Activated T-cell treated with anti-CD3 and anti-CD28 coated beads, Interleukin-2, amount 50 U/mL, for 72 hours (primary cell): ENCODE measurements at regions not wholly inside any gene's neighbourhood (a gene's known extent, or its start where the extent isn't known, plus 50 kb on each side); places are given as distances from the start of the nearest gene placed in this dataset.

Source experiments
- ATAC-seq, 2 donors: fragments of 150-1000 bp; cut with Tn5 transposase; replicated peaks in 1 of 2; 2 replicates each; pipeline ENCODE4 v1.10.0; 2021; ENCODE audit warnings: moderate library complexity in 2 of 2, mild to moderate bottlenecking in 1 of 2
- DNase-seq, 2 donors: peaks; one replicate each; pipeline ENCODE4 v3.0.0; 2021 to 2022; ENCODE audit warnings: mixed read lengths in 1 of 2
- H3K27ac Mint-ChIP-seq: one replicate; pipeline ENCODE4 v1.8.0; 2022; ENCODE audit warnings: mild to moderate bottlenecking, moderate library complexity, mixed read lengths
- H3K27me3 Mint-ChIP-seq: one replicate; pipeline ENCODE4 v1.8.0; 2022; ENCODE audit warnings: low read depth, mixed read lengths
- H3K36me3 Mint-ChIP-seq, 2 donors: one replicate each; pipeline ENCODE4 v1.8.0; 2022; ENCODE audit warnings: mixed read lengths in 2 of 2, mild to moderate bottlenecking in 1 of 2; ENCODE audit not compliant: insufficient read depth in 2 of 2
- H3K4me1 Mint-ChIP-seq: one replicate; pipeline ENCODE4 v1.8.0; 2022; ENCODE audit warnings: low read depth, mixed read lengths
- H3K4me3 Mint-ChIP-seq, 2 donors: one replicate each; pipeline ENCODE4 v1.8.0; 2022; ENCODE audit warnings: mild to moderate bottlenecking in 2 of 2, mixed read lengths in 2 of 2, moderate library complexity in 2 of 2
- H3K9me3 Mint-ChIP-seq, 2 donors: one replicate each; pipeline ENCODE4 v1.8.0; 2022; ENCODE audit warnings: mixed read lengths in 2 of 2

DNA sequence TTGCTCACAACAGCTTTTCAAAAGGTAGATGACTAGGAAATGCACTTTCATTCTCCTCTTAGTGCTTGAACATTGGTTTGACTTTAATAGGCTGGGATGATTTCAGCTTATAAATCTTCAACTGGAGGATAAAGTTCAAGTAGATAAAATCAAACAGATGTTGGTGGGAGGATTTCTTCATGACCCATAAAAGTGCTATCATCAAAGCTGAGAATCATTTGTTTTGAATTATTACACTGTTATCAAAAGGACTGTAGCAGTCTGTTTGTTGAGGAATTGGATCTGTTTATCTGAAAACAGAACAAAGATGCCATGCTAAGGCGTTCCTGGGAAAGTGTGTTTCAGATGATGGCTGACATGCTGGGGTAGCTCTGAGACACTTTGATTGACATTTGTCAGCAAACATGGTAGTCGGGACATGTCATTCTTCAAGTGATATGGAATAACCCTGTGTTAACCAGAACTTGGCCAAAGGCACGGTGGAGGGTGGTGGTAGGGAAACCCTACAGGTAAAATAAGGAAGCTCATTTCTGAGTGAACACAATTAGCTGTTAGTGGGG, 304.0 kb upstream of the PITX2 start:
- H3K9me3 Mint-ChIP-seq = peaks cover 2 to 3% of the 10 kb centered on the region in 2 donors
- no peak for ATAC-seq
- H3K27me3 Mint-ChIP-seq = no peaks in the 10 kb centered on the region
- no peak overlapping the region for H3K4me3 Mint-ChIP-seq
- no peak for DNase-seq
- no peak overlapping the region for H3K27ac Mint-ChIP-seq
- H3K4me1 Mint-ChIP-seq = no peaks in the 10 kb centered on the region
- H3K36me3 Mint-ChIP-seq = no peaks in the 10 kb centered on the region

DNA sequence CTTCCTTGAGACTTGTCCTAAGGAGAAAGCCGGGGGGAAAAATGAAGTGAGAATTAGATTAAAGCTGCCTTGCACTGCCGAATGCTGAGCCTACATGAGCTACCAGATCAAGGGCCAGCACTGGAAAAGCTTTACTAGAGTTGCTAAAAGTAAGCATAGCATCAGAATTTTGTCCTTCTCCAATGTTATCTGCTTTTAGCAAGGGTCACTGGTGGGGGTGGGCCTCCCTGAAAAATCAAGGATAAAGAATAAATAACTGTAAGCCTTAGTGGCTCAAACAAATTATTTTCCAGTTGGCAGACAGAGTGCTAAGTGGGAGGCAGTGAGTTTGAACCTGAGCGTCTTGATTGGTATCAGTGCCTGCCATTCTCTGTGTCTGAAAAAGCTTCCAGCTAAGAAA, 310.5 kb upstream of the PITX2 start:
- no peak overlapping the region for H3K4me3 Mint-ChIP-seq
- no peaks in the 10 kb centered on the region for H3K36me3 Mint-ChIP-seq
- ATAC-seq (no peak), DNase-seq (no peak)
- no peak overlapping the region for H3K27ac Mint-ChIP-seq
- H3K27me3 Mint-ChIP-seq = no peaks in the 10 kb centered on the region
- peaks cover 0 to 2% of the 10 kb centered on the region in 2 donors for H3K9me3 Mint-ChIP-seq
- no peaks in the 10 kb centered on the region for H3K4me1 Mint-ChIP-seq

DNA sequence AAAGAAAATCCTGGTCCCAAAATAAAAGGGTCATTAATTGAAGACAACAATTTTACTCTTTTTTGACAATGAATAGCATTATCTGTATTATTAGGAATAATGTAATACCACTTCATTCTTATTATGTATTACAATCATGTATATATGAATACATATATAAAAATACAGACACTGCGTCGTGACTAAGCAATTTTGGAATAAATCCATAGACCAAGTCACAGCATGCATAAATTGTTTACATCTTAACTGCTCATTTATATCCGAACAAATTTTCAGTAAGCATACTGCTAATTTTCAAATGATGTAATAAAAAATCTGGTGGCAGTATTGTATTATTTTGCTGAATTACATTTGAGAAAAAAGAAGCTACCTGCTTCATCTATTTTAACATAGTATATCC, 321.6 kb upstream of the PITX2 start:
- Mint-ChIP-seq H3K27me3 (no peaks in the 10 kb centered on the region), H3K4me1 (no peaks in the 10 kb centered on the region), H3K36me3 (no peaks in the 10 kb centered on the region), H3K9me3 (no peaks in the 10 kb centered on the region), H3K4me3 (no peak overlapping the region), H3K27ac (no peak overlapping the region)
- DNase-seq (no peak), ATAC-seq (no peak)

DNA sequence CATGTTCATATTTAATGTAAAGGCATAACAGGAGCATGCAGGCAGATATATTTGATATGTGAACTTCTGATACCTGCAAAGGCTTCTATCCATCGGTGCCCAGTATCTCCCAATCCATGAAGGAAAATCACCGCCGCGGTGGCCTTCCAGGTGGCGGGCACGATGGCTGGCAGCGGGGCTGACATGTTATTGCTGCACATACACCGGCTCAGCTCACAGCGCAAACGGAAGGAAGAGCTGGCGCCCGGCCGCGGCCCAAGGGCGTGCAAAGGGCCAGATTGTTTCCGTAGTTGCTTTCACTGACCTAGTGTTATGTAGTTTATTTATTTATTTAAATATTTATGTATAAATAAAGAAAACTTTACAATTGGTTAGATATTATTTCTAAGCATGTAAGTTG, 322.7 kb upstream of the PITX2 start:
- no peaks in the 10 kb centered on the region for H3K36me3 Mint-ChIP-seq
- H3K4me1 Mint-ChIP-seq = no peaks in the 10 kb centered on the region
- H3K4me3 Mint-ChIP-seq = no peak overlapping the region
- no peak for DNase-seq
- H3K9me3 Mint-ChIP-seq = no peaks in the 10 kb centered on the region
- ATAC-seq = no peak
- no peak overlapping the region for H3K27ac Mint-ChIP-seq
- no peaks in the 10 kb centered on the region for H3K27me3 Mint-ChIP-seq

DNA sequence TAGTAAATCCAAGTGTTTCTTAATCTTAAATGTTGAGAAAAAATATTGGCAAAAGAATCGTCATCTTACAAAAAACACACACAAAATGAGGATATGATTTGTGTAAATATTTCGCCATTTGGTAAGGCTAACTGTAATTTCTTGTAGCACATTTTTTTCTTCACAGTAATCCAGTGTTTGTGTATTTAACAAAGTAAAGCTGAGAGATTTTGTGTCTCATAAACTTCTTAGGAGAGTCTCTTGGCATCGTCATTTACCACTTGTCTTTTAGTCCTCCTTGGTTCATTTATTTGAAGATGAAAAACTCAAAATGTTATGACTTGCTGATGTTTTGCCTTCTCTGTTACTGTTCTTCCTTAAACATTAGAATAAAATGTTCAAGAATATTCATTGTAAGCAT, 326.7 kb upstream of the PITX2 start:
- Mint-ChIP-seq H3K4me3 (no peak overlapping the region), H3K27ac (no peak overlapping the region), H3K27me3 (no peaks in the 10 kb centered on the region), H3K9me3 (no peaks in the 10 kb centered on the region), H3K36me3 (no peaks in the 10 kb centered on the region), H3K4me1 (no peaks in the 10 kb centered on the region)
- ATAC-seq (no peak), DNase-seq (no peak)

DNA sequence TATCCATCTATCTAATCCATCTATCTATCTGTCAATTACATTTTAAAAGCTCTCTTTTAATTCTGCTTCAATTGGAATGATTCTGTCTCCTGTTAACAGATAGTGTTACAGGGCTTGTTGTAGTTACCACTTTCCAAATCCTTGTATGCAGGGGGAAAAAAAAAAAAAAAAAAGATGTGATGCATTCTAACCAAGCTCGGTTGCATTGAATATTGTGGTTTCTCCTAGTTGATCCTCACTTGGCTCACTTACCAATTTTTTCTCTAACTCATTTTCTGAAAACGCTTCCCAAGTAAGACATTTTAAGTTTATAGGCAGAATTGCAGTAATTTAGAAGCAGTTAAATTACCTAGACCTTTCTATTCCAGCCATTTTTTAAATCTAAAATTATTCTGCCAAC, 327.9 kb upstream of the PITX2 start:
- Mint-ChIP-seq H3K4me3 (no peak overlapping the region), H3K36me3 (no peaks in the 10 kb centered on the region), H3K4me1 (no peaks in the 10 kb centered on the region), H3K27ac (no peak overlapping the region), H3K27me3 (no peaks in the 10 kb centered on the region), H3K9me3 (no peaks in the 10 kb centered on the region)
- ATAC-seq (no peak), DNase-seq (no peak)

DNA sequence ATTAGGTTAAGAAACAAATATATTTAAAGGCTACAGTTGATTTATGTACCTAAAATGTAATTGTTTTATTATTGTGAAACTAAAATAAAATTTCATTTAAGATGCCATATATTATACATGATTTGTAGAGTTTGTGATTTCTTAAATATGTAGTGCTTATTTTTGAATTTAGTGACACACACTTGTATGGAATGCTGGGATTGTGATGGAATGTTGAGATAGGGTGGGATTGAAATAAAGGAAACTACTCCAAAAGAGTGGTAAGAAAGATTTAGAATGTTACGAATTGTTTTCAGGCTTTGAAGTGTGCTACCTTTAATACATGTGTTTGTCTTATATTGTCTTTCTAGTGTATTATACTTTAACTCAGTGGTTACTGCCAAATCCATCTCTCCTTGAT, 330.3 kb upstream of the PITX2 start:
- Mint-ChIP-seq H3K9me3 (no peaks in the 10 kb centered on the region), H3K27ac (no peak overlapping the region), H3K4me1 (no peaks in the 10 kb centered on the region), H3K4me3 (no peak overlapping the region), H3K36me3 (no peaks in the 10 kb centered on the region), H3K27me3 (no peaks in the 10 kb centered on the region)
- DNase-seq (no peak), ATAC-seq (no peak)

DNA sequence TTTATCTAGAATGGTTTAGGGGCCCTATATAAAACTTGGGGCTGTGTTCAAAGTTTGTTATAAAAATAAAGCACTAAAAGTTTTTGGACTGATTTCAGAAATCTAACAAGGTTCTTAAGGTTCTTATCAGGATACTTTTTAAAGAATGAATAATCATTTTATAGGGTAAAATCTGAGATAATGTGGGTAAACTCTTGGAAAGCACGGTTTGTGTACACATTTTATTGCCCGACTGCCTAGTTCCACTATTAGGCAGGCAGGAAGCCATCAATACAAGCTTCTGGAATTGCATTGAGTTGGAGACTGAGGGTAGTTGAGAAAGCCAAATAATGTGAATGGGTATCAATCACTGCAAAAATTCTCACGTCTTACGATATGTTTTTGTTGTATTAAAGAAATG, 331.0 kb upstream of the PITX2 start:
- Mint-ChIP-seq H3K27me3 (no peaks in the 10 kb centered on the region), H3K36me3 (no peaks in the 10 kb centered on the region), H3K4me3 (no peak overlapping the region), H3K27ac (no peak overlapping the region), H3K9me3 (no peaks in the 10 kb centered on the region), H3K4me1 (no peaks in the 10 kb centered on the region)
- no peak for ATAC-seq
- DNase-seq = no peak

DNA sequence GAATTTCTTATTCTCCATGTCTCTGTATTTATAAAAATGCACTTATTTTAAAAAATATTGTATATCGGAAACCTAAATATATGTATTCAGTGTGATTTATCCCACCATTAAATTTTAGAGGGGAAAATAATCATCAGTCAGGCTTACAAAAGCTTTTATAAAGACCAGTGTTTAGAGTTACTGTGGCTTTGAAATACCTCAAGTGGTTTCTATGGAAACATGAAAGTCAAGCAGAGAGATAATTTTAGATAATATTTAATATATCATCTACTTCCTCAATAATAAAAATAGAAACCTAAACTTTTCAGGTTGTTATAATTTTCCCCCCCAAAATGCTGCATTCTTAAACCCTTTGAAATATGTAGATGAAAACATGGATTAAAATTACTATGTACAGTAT, 332.9 kb upstream of the PITX2 start:
- H3K36me3 Mint-ChIP-seq = no peaks in the 10 kb centered on the region
- no peaks in the 10 kb centered on the region for H3K27me3 Mint-ChIP-seq
- H3K27ac Mint-ChIP-seq = no peak overlapping the region
- ATAC-seq (no peak), DNase-seq (no peak)
- no peaks in the 10 kb centered on the region for H3K4me1 Mint-ChIP-seq
- H3K4me3 Mint-ChIP-seq = no peak overlapping the region
- H3K9me3 Mint-ChIP-seq = no peaks in the 10 kb centered on the region

DNA sequence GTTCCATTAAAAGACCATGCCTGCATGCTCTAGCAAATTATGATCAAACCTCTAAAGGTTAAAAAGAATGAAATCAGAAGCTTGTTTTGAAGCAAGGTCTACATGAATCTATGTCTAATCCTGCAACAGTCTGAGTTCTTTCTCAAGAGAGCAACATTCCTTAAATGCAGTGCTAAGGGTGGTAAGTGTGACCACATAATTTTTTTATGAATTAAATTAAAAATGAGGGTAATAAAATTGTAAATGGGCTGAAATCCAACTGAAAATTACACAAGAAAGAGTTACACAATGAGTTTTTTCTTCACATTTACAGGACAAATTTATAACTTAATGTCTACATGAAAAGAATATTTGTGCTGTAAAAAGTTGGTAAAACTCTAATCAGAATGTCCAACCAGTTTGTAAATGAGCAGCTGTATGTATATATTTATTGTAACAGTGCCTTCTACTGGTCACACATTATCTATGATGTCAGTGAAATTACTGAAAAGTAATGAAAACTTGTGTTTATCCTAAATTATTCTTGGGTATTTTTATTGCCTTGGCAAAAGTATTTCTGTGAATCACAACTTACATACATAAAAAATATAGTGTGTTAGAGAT, 336.3 kb upstream of the PITX2 start:
- Mint-ChIP-seq H3K4me1 (no peaks in the 10 kb centered on the region), H3K27me3 (no peaks in the 10 kb centered on the region), H3K9me3 (no peaks in the 10 kb centered on the region), H3K27ac (no peak overlapping the region), H3K36me3 (no peaks in the 10 kb centered on the region), H3K4me3 (no peak overlapping the region)
- ATAC-seq = no peak
- no peak for DNase-seq

DNA sequence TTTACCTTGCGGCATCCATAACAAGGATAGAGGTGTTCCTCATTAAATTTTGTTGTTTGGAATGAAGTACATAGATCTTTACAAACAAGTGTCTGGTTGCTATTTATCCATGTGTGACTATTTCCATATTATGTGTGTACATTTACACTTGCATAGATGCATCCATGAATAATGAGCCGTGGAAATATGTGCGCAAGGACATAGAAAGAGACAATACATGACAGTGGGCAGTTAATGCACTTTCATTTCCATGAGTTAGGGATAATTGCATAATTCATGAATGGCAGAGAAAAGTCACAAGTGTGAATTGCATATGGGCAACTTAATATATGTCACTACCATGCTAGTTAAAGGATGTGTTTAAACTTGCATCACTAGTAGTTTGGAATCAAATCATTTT, 338.2 kb upstream of the PITX2 start:
- Mint-ChIP-seq H3K4me3 (no peak overlapping the region), H3K4me1 (no peaks in the 10 kb centered on the region), H3K27me3 (no peaks in the 10 kb centered on the region), H3K36me3 (no peaks in the 10 kb centered on the region), H3K9me3 (no peaks in the 10 kb centered on the region), H3K27ac (no peak overlapping the region)
- no peak for ATAC-seq
- no peak for DNase-seq

DNA sequence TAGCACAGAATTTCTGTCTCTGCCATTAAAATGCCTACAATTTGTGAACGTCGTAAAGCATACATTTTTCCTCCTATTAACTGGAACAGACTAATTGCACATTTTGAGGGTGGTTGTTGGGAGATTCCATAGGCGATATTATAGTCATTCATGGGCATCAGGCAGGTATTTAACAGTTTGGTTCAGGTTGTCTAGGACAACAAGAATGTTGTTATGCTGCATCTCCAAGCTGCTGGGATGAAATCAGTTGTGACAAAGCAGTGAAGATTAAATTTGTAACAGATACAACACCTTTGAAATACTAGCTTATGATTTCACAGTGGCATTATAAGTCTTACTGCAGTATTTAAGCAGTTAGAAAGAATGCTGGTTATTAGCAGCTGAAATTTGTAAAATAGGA, 339.7 kb upstream of the PITX2 start:
- no peaks in the 10 kb centered on the region for H3K36me3 Mint-ChIP-seq

DNA sequence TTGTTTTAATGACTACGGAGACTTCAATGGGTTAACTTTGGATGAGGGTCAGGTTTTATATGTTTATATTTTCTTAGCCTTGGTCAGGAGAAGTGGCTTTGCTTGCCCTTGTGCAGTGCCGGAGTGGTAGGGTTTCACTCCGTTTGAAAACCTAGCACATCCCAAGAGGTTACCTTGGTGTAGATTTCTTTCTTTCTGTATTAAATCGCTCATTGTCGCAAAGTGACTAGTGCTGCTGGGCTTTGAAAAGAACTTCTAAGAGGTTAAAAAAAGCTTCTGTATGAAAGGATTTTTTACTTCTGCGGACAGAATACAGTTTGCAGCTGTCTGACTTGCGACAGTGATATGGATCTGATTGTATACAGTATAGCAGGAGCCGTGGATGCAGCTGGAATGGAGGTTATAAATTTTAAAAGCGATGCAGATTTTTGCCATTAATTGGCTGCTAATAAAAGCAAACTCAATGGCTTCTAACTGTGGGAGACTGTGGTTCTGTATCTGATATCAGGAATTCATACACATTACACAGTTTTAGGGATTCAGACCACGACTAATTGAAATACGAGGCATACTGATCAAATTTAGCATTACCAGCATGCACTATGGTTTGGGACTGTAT, 340.9 kb upstream of the PITX2 start:
- H3K36me3 Mint-ChIP-seq = no peaks in the 10 kb centered on the region
- ATAC-seq (no peak), DNase-seq (no peak)
- H3K27ac Mint-ChIP-seq = no peak overlapping the region
- no peaks in the 10 kb centered on the region for H3K4me1 Mint-ChIP-seq
- no peaks in the 10 kb centered on the region for H3K27me3 Mint-ChIP-seq
- H3K4me3 Mint-ChIP-seq = no peak overlapping the region
- no peaks in the 10 kb centered on the region for H3K9me3 Mint-ChIP-seq

More for the DNA sequence above, 339.7 kb upstream of the PITX2 start:
- H3K9me3 Mint-ChIP-seq = no peaks in the 10 kb centered on the region
- H3K27me3 Mint-ChIP-seq = no peaks in the 10 kb centered on the region
- H3K4me3 Mint-ChIP-seq = no peak overlapping the region
- no peak for DNase-seq
- H3K27ac Mint-ChIP-seq = no peak overlapping the region
- ATAC-seq = no peak
- H3K4me1 Mint-ChIP-seq = no peaks in the 10 kb centered on the region

DNA sequence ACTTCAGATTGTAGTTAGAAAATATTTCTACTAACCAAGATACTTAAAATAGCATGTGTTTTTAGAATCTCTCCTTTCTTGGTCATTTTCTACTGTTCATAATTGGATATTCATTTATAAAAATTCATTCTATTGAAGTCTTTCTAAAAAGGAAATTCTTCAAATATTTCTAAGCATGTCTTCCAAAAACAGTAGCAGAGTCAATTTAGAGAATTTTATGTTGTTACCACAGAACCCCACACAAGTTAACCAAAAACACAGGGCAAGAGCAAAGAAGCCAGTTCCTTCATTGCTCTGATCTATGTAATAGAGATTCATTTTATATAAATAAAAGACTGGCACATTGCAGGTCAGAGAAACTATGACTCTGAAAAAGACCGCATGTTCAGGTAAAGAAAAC, 345.1 kb upstream of the PITX2 start:
- ATAC-seq (no peak), DNase-seq (no peak)
- Mint-ChIP-seq H3K27ac (no peak overlapping the region), H3K4me1 (no peaks in the 10 kb centered on the region), H3K36me3 (no peaks in the 10 kb centered on the region), H3K9me3 (peaks cover 0 to 2% of the 10 kb centered on the region in 2 donors), H3K4me3 (no peak overlapping the region), H3K27me3 (no peaks in the 10 kb centered on the region)
